HCT116 (cell line): ENCODE measurements at regions not wholly inside any gene's neighbourhood (a gene's known extent, or its start where the extent isn't known, plus 50 kb on each side); places are given as distances from the start of the nearest gene placed in this dataset.
A peak's percentile ranks its signal among the peaks of the same experiment; 100 is the strongest.

ENCODE experiments used
- ATAC-seq: fragments of 200-7000 bp; cut with Tn5 transposase; 2 replicates; pipeline ENCODE4 v1.9.1; 2020; ENCODE audit warnings: mild to moderate bottlenecking, moderate library complexity
- BruUV-seq: library from RNA; stranded (reverse); fragments of 400-500 nt; replicated peaks from 2 replicates; lab custom pipeline; 2021; lab: Mats Ljungman, UMichigan
- CTCF ChIA-PET: fragments of 300-600 bp; sonication (Branson Sonifier 250); formaldehyde crosslinking; loops from one replicate; lab custom pipeline; 2021; ENCODE audit warnings: antibody characterized with exemption; lab: Charles Lee
- POLR2A ChIA-PET: fragments of 300-600, 350-600 bp; sonication (Branson Sonifier 250); formaldehyde crosslinking; loops from one replicate; lab custom pipeline; 2021; ENCODE audit warnings: antibody characterized with exemption; lab: Charles Lee
- RAD21 ChIA-PET, 2 experiments: fragments of 300-600 bp; sonication (Branson Sonifier 250); formaldehyde crosslinking; loops; one replicate each; lab custom pipeline; 2023; ENCODE audit warnings: low total read pairs in 2 of 2; ENCODE audit not compliant: uncharacterized antibody in 2 of 2, unreplicated experiment in 2 of 2, low non-redundant PET in 1 of 2; lab: Charles Lee
- DNase-seq: peaks from one replicate; pipeline ENCODE4 v3.0.0-alpha.2; 2010; ENCODE audit warnings: low read depth, low spot score
- H2AFZ ChIP-seq: fragments of 200-600 bp; shearing (Covaris generic), sonication (generic); 2 replicates; pipeline ENCODE4 v1.6.1; 2017; ENCODE audit warnings: low read depth, mixed run types, mixed read lengths, antibody characterized with exemption, low read length; ENCODE audit not compliant: poor library complexity, severe bottlenecking
- H3K27ac ChIP-seq: 2 replicates; pipeline ENCODE4 v1.5.1; 2012; ENCODE audit warnings: low read depth, low read length
- H3K27me3 ChIP-seq: fragments of 200-600 bp; sonication (generic); 2 replicates; pipeline ENCODE4 v1.6.1; 2016; ENCODE audit warnings: mixed run types, low read length, mixed read lengths; ENCODE audit not compliant: insufficient read depth
- H3K36me3 ChIP-seq, 2 experiments: fragments of 200-500 bp in 1 of 2; fragments of 200-600 bp in 1 of 2; sonication (Bioruptor generic) in 1 of 2; sonication (generic) in 1 of 2; 2 replicates each; pipeline versions ENCODE4 v1.5.1 to v1.6.1; 2014 to 2016; ENCODE audit warnings: low read length in 2 of 2, inconsistent platforms in 1 of 2, mixed read lengths in 1 of 2, mixed run types in 1 of 2; ENCODE audit not compliant: insufficient read depth in 2 of 2, control insufficient read depth in 1 of 2
- H3K4me1 ChIP-seq, 2 experiments: fragments of 200-600 bp in 1 of 2; sonication (generic) in 1 of 2; 2 replicates each; pipeline versions ENCODE4 v1.5.1 to v1.6.1; 2012 to 2017; ENCODE audit warnings: low read length in 2 of 2, inconsistent platforms in 1 of 2, mild to moderate bottlenecking in 1 of 2, mixed read lengths in 1 of 2, mixed run types in 1 of 2, moderate library complexity in 1 of 2; ENCODE audit not compliant: insufficient read depth in 2 of 2, control insufficient read depth in 1 of 2
- H3K4me2 ChIP-seq: fragments of 200-600 bp; sonication (generic); 2 replicates; pipeline ENCODE4 v1.6.1; 2017; ENCODE audit warnings: mixed run types, low read length, mixed read lengths
- H3K4me3 ChIP-seq, 2 experiments: fragments of 200-600 bp in 1 of 2; sonication (generic) in 1 of 2; replicated peaks in 1 of 2; 2 replicates each; pipeline ENCODE4 v1.5.1; 2011 to 2016; ENCODE audit warnings: low read length in 2 of 2, control low read depth in 1 of 2, low read depth in 1 of 2, mild to moderate bottlenecking in 1 of 2, mixed read lengths in 1 of 2, mixed run types in 1 of 2
- H3K79me2 ChIP-seq: fragments of 200-600 bp; sonication (generic); 2 replicates; pipeline ENCODE4 v1.6.1; 2017; ENCODE audit warnings: mild to moderate bottlenecking, mixed run types, low read length, moderate library complexity, mixed read lengths; ENCODE audit not compliant: insufficient read depth
- H3K9ac ChIP-seq: fragments of 200-600 bp; sonication (generic); 2 replicates; pipeline ENCODE4 v1.6.1; 2016; ENCODE audit warnings: low read length, mixed read lengths
- H3K9me2 ChIP-seq: fragments of 200-600 bp; sonication (generic), shearing (Covaris generic); 2 replicates; pipeline ENCODE4 v1.6.1; 2017; ENCODE audit warnings: mixed run types, mild to moderate bottlenecking, moderate library complexity; ENCODE audit not compliant: insufficient read depth
- H3K9me3 ChIP-seq, 2 experiments: fragments of 200-500 bp in 1 of 2; fragments of 200-600 bp in 1 of 2; sonication (Bioruptor generic) in 1 of 2; sonication (generic) in 1 of 2; 2 replicates each; pipeline ENCODE4 v1.6.1; 2014 to 2017; ENCODE audit warnings: low read length in 2 of 2, mixed read lengths in 2 of 2, inconsistent platforms in 1 of 2, low read depth in 1 of 2, mild to moderate bottlenecking in 1 of 2, mixed run types in 1 of 2, moderate library complexity in 1 of 2; ENCODE audit not compliant: control insufficient read depth in 1 of 2, insufficient read depth in 1 of 2
- H4K20me1 ChIP-seq: fragments of 200-600 bp; sonication (generic), shearing (Covaris generic); 2 replicates; pipeline ENCODE4 v1.6.1; 2017; ENCODE audit warnings: mixed run types, mild to moderate bottlenecking, moderate library complexity; ENCODE audit not compliant: insufficient read depth
- ATF3 ChIP-seq: IDR thresholded peaks from 2 replicates; pipeline ENCODE4 v1.6.1; 2012
- CEBPB ChIP-seq: IDR thresholded peaks from 2 replicates; pipeline ENCODE4 v1.6.1; 2012; ENCODE audit warnings: low read depth
- CTCF ChIP-seq, 3 experiments: fragments of 200-600 bp in 1 of 3; sonication (generic) in 1 of 3; IDR thresholded peaks in 2 of 3; conservative IDR thresholded peaks in 1 of 3; 2 replicates each; pipeline ENCODE4 v1.5.1; 2012 to 2017; ENCODE audit warnings: low read depth in 2 of 3, low read length in 2 of 3, antibody characterized with exemption in 1 of 3, borderline replicate concordance in 1 of 3, control low read depth in 1 of 3, mild to moderate bottlenecking in 1 of 3, mixed read lengths in 1 of 3, mixed run types in 1 of 3, moderate library complexity in 1 of 3; ENCODE audit not compliant: insufficient read depth in 1 of 3
- ELF1 ChIP-seq: IDR thresholded peaks from 2 replicates; pipeline ENCODE4 v1.6.1; 2012; ENCODE audit warnings: low read depth, borderline replicate concordance
- EZH2phosphoT487 ChIP-seq: fragments of 200-600 bp; IDR thresholded peaks from 2 replicates; pipeline ENCODE4 v1.6.1; 2018; ENCODE audit warnings: antibody characterized with exemption, borderline replicate concordance
- FOSL1 ChIP-seq: IDR thresholded peaks from 2 replicates; pipeline ENCODE4 v1.6.1; 2012; ENCODE audit warnings: low read depth
- JUND ChIP-seq: IDR thresholded peaks from 2 replicates; pipeline ENCODE4 v1.6.1; 2012
- MAX ChIP-seq: IDR thresholded peaks from 2 replicates; pipeline ENCODE4 v1.6.1; 2012
- POLR2A ChIP-seq: IDR thresholded peaks from 2 replicates; pipeline ENCODE4 v1.7.0; 2011; ENCODE audit warnings: borderline replicate concordance; ENCODE audit not compliant: insufficient read depth, insufficient read length; ENCODE audit errors: extremely low read depth
- RAD21 ChIP-seq: IDR thresholded peaks from 2 replicates; pipeline ENCODE4 v1.6.1; 2012; ENCODE audit warnings: low read depth, mild to moderate bottlenecking
- SIN3A ChIP-seq: IDR thresholded peaks from 2 replicates; pipeline ENCODE4 v1.6.1; 2012; ENCODE audit warnings: low read depth
- SP1 ChIP-seq: IDR thresholded peaks from 2 replicates; pipeline ENCODE4 v1.6.1; 2012; ENCODE audit warnings: low read depth
- SRF ChIP-seq: IDR thresholded peaks from 2 replicates; pipeline ENCODE4 v1.6.1; 2012; ENCODE audit warnings: low read depth
- YY1 ChIP-seq: IDR thresholded peaks from 2 replicates; pipeline ENCODE4 v1.6.1; 2011; ENCODE audit warnings: low read length, low read depth, moderate library complexity, mild to moderate bottlenecking; ENCODE audit not compliant: insufficient replicate concordance; ENCODE audit errors: extremely low read depth
- ZNF274 ChIP-seq: fragments of 200-500 bp; sonication (Bioruptor generic); IDR thresholded peaks from 2 replicates; pipeline ENCODE4 v1.6.1; 2014; ENCODE audit warnings: mild to moderate bottlenecking, low read depth, low read length, inconsistent platforms
- intact Hi-C: fragments of 100-400 bp; cut with micrococcal nuclease; formaldehyde crosslinking; loops from 2 replicates; pipeline ENCODE4 v1.10.0; 2022

GRCh38 chr12:83434600-83434999, 747.9 kb downstream of the TMTC2 start:
- intact Hi-C loops = no loop called here
- H3K4me3 ChIP-seq = no peak overlapping the region
- H3K27me3 ChIP-seq = no peaks in the 10 kb centered on the region
- no peaks in the 10 kb centered on the region for H3K79me2 ChIP-seq
- H3K9me2 ChIP-seq = no peaks in the 10 kb centered on the region
- no peaks in the 10 kb centered on the region for H3K4me1 ChIP-seq
- no peak overlapping the region for H3K4me2 ChIP-seq
- BruUV-seq = no TSS peak
- H2AFZ ChIP-seq = no peak overlapping the region
- H3K9me3 ChIP-seq = no peaks in the 10 kb centered on the region
- no peaks in the 10 kb centered on the region for H3K36me3 ChIP-seq
- H3K27ac ChIP-seq = no peak overlapping the region
- POLR2A ChIA-PET = no interaction called here
- RAD21 ChIA-PET = no interaction called here
- CTCF ChIA-PET = no interaction called here
- H3K9ac ChIP-seq = no peak overlapping the region
- TF ChIP-seq SRF = no peak
- peak; percentile 31; the same call in 1 of the 2 replicates for TF ChIP-seq RAD21
- TF ChIP-seq, all 23 proteins: peak for 1
- no peaks in the 10 kb centered on the region for H4K20me1 ChIP-seq
- DNase-seq (no peak), ATAC-seq (no peak)

- RAD21 ChIA-PET = no interaction called here
- intact Hi-C loops = no loop called here
- H3K4me3 ChIP-seq = no peak overlapping the region
- no peak overlapping the region for H3K9ac ChIP-seq
- POLR2A ChIA-PET = no interaction called here
- H3K9me3 ChIP-seq = no peaks in the 10 kb centered on the region
- no peaks in the 10 kb centered on the region for H3K79me2 ChIP-seq
- DNase-seq = no peak
- TF ChIP-seq JUND (no peak), CEBPB (no peak), ELF1 (no peak), POLR2A (no peak), ATF3 (no peak), ZNF274 (no peak), SP1 (no peak), MAX (no peak), SIN3A (no peak), RAD21 (peak; percentile 20; the same call in 1 of the 2 replicates), YY1 (no peak), EZH2phosphoT487 (no peak), FOSL1 (no peak), SRF (no peak), CTCF (IDR thresholded peaks at IDR 0.05 in 2 of 3, conservative IDR thresholded peaks at IDR 0.05 in 1 of 3; ENCODE audit: borderline replicate concordance in 1 of 3, insufficient read depth in 1 of 3, low read depth in 2 of 3, low read length in 2 of 3) (peak in 2 of 3 experiments; percentile 14 to 30; a peak in 2 of 6 replicates)
- no peaks in the 10 kb centered on the region for H3K9me2 ChIP-seq
- no peak overlapping the region for H3K27ac ChIP-seq
- H3K4me1 ChIP-seq = no peaks in the 10 kb centered on the region
- no peaks in the 10 kb centered on the region for H3K36me3 ChIP-seq
- no peaks in the 10 kb centered on the region for H3K27me3 ChIP-seq
- no TSS peak for BruUV-seq
- CTCF ChIA-PET = no interaction called here
- no peak overlapping the region for H3K4me2 ChIP-seq
- no peak overlapping the region for H2AFZ ChIP-seq
- ATAC-seq = no peak
- H4K20me1 ChIP-seq = no peaks in the 10 kb centered on the region
Observed at GRCh38 chr12:83432176-83432719, 745.5 kb downstream of the TMTC2 start.
